ENCODE measurements at regions not wholly inside any gene's neighbourhood (a gene's known extent, or its start where the extent isn't known, plus 50 kb on each side); places are given as distances from the start of the nearest gene placed in this dataset.

DNA sequence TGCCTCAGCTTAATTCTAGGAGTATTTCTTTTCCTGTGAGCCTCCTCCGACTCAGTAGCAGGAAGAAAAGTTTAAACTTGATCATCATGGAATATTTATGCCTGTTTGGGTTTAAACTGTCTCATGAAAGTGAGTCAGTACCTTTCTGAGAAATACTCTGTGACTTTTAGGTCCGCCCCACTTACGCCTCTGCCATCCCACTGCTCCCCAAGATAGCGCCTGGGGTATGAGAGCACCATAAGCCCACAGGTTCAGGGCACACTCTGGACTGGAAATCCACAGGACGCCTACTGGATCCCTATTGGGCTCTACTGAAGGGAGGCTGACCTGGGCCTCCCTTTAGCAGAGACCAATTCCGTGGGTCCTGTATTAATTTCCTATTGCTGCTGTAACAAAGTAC is 175.8 kb upstream of the CDH20 start:
- no peak overlapping the region for H3K4me3 ChIP-seq (replicated peaks in 1 of 2; ENCODE audit: low read depth in 2 of 2, low read length in 2 of 2)
- TF ChIP-seq CTCF (IDR thresholded peaks at IDR 0.05; ENCODE audit: low read depth, low read length), result no peak
- no peak for DNase-seq (ENCODE audit: low read depth in 2 of 2)

GRCh38 chr18:61159246-61159645 is 174.0 kb upstream of the CDH20 start:
- no peak overlapping the region for H3K4me3 ChIP-seq (replicated peaks in 1 of 2; ENCODE audit: low read depth in 2 of 2, low read length in 2 of 2)
- TF ChIP-seq CTCF (IDR thresholded peaks at IDR 0.05; ENCODE audit: low read depth, low read length), result no peak
- no peak for DNase-seq (ENCODE audit: low read depth in 2 of 2)

DNA sequence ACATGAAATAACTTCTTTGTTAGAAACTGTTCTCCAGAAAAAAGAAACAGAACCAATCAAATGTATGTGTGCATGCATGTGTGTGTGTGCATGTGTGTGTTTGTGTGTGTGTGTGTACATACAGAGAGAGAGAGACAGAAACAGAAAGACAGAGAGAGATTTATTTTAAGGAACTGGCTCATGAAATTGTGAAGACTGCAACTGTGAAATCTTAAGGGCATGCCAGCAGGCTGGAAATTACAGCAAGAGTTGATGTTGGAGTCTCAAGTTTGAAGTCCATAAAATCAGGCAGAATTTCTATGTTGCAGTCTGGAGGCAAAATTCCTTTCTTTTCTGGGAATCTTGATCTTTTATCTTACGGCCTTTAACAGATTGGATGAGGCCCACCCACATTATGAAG is 168.9 kb upstream of the CDH20 start:
- DNase-seq (ENCODE audit: low read depth in 2 of 2), result no peak
- H3K4me3 ChIP-seq (replicated peaks in 1 of 2; ENCODE audit: low read depth in 2 of 2, low read length in 2 of 2), result no peak overlapping the region
- TF ChIP-seq CTCF (IDR thresholded peaks at IDR 0.05; ENCODE audit: low read depth, low read length), result no peak

GRCh38 chr18:61167902-61168301 is 165.3 kb upstream of the CDH20 start:
- no peak for DNase-seq (ENCODE audit: low read depth in 2 of 2)
- no peak for TF ChIP-seq CTCF (IDR thresholded peaks at IDR 0.05; ENCODE audit: low read depth, low read length)
- H3K4me3 ChIP-seq (replicated peaks in 1 of 2; ENCODE audit: low read depth in 2 of 2, low read length in 2 of 2), result no peak overlapping the region

DNA sequence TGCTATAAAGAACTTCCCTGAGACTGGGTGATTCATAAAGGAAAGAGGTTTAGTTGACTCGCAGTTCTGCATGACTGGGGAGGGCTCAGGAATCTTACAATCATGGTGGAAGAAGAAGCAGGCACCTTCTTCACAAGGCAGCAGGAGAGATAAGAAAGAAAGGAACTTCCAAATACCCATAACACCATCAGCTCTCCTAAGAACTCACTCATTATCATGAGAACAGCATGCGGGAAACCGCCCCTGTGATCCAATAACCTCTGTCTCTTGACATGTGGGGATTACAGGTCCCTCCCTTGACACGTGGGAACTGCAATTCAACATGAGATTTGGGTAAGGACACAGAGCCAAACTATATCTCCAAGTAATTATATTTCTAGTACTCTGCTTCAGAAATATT is 163.8 kb upstream of the CDH20 start:
- no peak overlapping the region for H3K4me3 ChIP-seq (replicated peaks in 1 of 2; ENCODE audit: low read depth in 2 of 2, low read length in 2 of 2)
- no peak for DNase-seq (ENCODE audit: low read depth in 2 of 2)
- no peak for TF ChIP-seq CTCF (IDR thresholded peaks at IDR 0.05; ENCODE audit: low read depth, low read length)

DNA sequence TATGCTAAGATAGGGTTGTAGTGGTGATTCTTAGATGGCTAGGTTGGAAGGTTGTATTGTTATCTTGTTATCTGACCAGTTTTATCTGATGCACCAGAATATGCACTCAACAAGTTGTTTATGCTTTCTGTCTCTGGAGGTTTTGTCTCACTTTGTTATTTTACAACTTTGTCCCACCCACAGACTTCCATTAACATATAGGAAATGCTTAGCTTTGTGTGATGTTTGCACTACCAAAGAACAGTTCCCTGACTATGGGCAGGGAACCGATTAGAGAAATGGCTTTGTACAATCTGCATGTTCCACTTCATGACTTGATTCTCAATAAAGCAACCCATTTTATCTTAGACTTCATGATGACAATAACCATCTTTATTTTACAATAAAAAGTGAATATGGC is 160.6 kb upstream of the CDH20 start:
- no peak for TF ChIP-seq CTCF (IDR thresholded peaks at IDR 0.05; ENCODE audit: low read depth, low read length)
- H3K4me3 ChIP-seq (replicated peaks in 1 of 2; ENCODE audit: low read depth in 2 of 2, low read length in 2 of 2), result no peak overlapping the region
- no peak for DNase-seq (ENCODE audit: low read depth in 2 of 2)

DNA sequence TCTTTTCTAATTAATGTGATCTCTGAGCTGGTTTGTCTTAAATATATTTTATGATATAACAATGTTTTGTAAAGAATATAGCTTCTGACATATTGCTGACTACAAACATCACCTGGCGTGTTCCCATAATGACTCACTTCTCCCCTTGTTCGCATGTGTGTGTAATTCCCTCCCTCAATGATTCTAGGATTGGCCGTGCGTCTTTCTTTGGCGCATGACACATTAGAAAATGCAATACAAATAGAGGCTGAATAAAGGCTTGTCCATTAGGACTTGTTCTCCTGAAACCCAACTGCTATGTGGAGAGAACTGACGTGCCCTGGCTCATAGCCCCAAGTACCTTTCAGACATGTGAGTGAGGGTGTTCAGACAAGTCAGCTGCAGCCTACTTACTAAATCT is 159.7 kb upstream of the CDH20 start:
- no peak overlapping the region for H3K4me3 ChIP-seq (replicated peaks in 1 of 2; ENCODE audit: low read depth in 2 of 2, low read length in 2 of 2)
- no peak for DNase-seq (ENCODE audit: low read depth in 2 of 2)
- no peak for TF ChIP-seq CTCF (IDR thresholded peaks at IDR 0.05; ENCODE audit: low read depth, low read length)

Data from cardiac fibroblast (primary cell).